Small intestine (tissue), 7 donors: ENCODE measurements at regions not wholly inside any gene's neighbourhood (a gene's known extent, or its start where the extent isn't known, plus 50 kb on each side); places are given as distances from the start of the nearest gene placed in this dataset.

Experiments
- DNase-seq, 2 donors: peaks; one replicate each; pipeline versions ENCODE4 v3.0.0 to v3.0.0-alpha.2; 2013
- FAIRE-seq: peaks from 2 replicates; lab custom pipeline; 2012; peaks lifted over from hg19 to GRCh38; lab: Jason Lieb, UNC
- H3K27ac ChIP-seq, 3 donors: one replicate each; pipeline ENCODE4 v1.5.1; 2013; ENCODE audit warnings: low read length in 2 of 3, mild to moderate bottlenecking in 2 of 3, control low read depth in 1 of 3, inconsistent platforms in 1 of 3, low read depth in 1 of 3, moderate library complexity in 1 of 3
- H3K27me3 ChIP-seq, 3 donors: one replicate each; pipeline ENCODE4 v1.6.1; 2013; ENCODE audit warnings: low read length in 3 of 3, inconsistent platforms in 1 of 3; ENCODE audit not compliant: control insufficient read depth in 3 of 3, insufficient read depth in 3 of 3
- H3K36me3 ChIP-seq, 3 donors: one replicate each; pipeline ENCODE4 v1.6.1; 2013; ENCODE audit warnings: low read length in 3 of 3, inconsistent platforms in 1 of 3, low read depth in 1 of 3, mild to moderate bottlenecking in 1 of 3, moderate library complexity in 1 of 3; ENCODE audit not compliant: control insufficient read depth in 3 of 3, insufficient read depth in 2 of 3
- H3K4me1 ChIP-seq, 3 donors: one replicate each; pipeline ENCODE4 v1.6.1; 2013; ENCODE audit warnings: low read length in 2 of 3, inconsistent platforms in 1 of 3, low read depth in 1 of 3, mild to moderate bottlenecking in 1 of 3, moderate library complexity in 1 of 3; ENCODE audit not compliant: control insufficient read depth in 3 of 3, insufficient read depth in 2 of 3
- H3K4me3 ChIP-seq, 3 donors: one replicate each; pipeline ENCODE4 v1.5.1; 2013; ENCODE audit warnings: low read length in 3 of 3, control low read depth in 1 of 3, inconsistent platforms in 1 of 3, low read depth in 1 of 3, mild to moderate bottlenecking in 1 of 3, moderate library complexity in 1 of 3
- H3K9me3 ChIP-seq, 2 donors: one replicate each; pipeline ENCODE4 v1.6.1; 2013; ENCODE audit warnings: low read depth in 1 of 2, low read length in 1 of 2; ENCODE audit not compliant: control insufficient read depth in 2 of 2, insufficient read depth in 1 of 2
- WGBS, 3 donors: extraction: QIAGEN DNeasy Blood & Tissue Kit; methylation state at CpG; one replicate each; pipeline ENCODE4 v1.1.7; 2013; 5-methylcytosine and 5-hydroxymethylcytosine counted together
- donor health status: healthy with polysubstance abuse.
- donor health status: control.
- donor health status: control.
- donor health status: Bipolar disorder and iron deficiency.
- donor health status: healthy.

GRCh38 chr11:29816359-29816758 lies 200.5 kb downstream of the KCNA4 start:
- FAIRE-seq, result no peak
- no peaks in the 10 kb centered on the region for H3K36me3 ChIP-seq
- DNase-seq, result no peak
- peaks cover 0 to 17% of the 10 kb centered on the region in 2 donors for H3K9me3 ChIP-seq
- no peaks in the 10 kb centered on the region for H3K4me1 ChIP-seq
- no peaks in the 10 kb centered on the region for H3K27me3 ChIP-seq
- H3K27ac ChIP-seq, result no peak overlapping the region
- WGBS, 3 donors, result 56 to 69% (median 68%) methylated on average over 2 of the region's 2 CpGs
- H3K4me3 ChIP-seq, result no peak overlapping the region

GRCh38 chr11:29809121-29809520 lies 207.7 kb downstream of the KCNA4 start:
- Histone ChIP-seq H3K27me3 (no peaks in the 10 kb centered on the region), H3K27ac (no peak overlapping the region), H3K9me3 (no peaks in the 10 kb centered on the region), H3K4me1 (no peaks in the 10 kb centered on the region), H3K4me3 (no peak overlapping the region), H3K36me3 (no peaks in the 10 kb centered on the region)
- no peak for DNase-seq
- no peak for FAIRE-seq
- WGBS, 3 donors, result 58 to 74% (median 59%) methylated on average over 3 of the region's 3 CpGs

GRCh38 chr11:29802522-29802921 lies 214.3 kb downstream of the KCNA4 start:
- Histone ChIP-seq H3K27me3 (no peaks in the 10 kb centered on the region), H3K27ac (no peak overlapping the region), H3K36me3 (no peaks in the 10 kb centered on the region), H3K4me3 (no peak overlapping the region), H3K4me1 (no peaks in the 10 kb centered on the region), H3K9me3 (no peaks in the 10 kb centered on the region)
- DNase-seq, result no peak
- no peak for FAIRE-seq

- FAIRE-seq, result no peak
- Histone ChIP-seq H3K4me3 (no peak overlapping the region), H3K27me3 (no peaks in the 10 kb centered on the region), H3K9me3 (no peaks in the 10 kb centered on the region), H3K4me1 (no peaks in the 10 kb centered on the region), H3K27ac (no peak overlapping the region), H3K36me3 (no peaks in the 10 kb centered on the region)
- WGBS, 3 donors, result 63 to 73% (median 63%) methylated on average over 1 of the region's 1 CpG
- DNase-seq, result no peak
Measured at GRCh38 chr11:29801561-29801960, 215.3 kb downstream of the KCNA4 start.

GRCh38 chr11:29786092-29786491 lies 230.7 kb downstream of the KCNA4 start:
- no peaks in the 10 kb centered on the region for H3K4me1 ChIP-seq

GRCh38 chr11:29783506-29783905 lies 233.3 kb downstream of the KCNA4 start:
- Histone ChIP-seq H3K9me3 (peaks cover 0 to 3% of the 10 kb centered on the region in 2 donors), H3K36me3 (no peaks in the 10 kb centered on the region), H3K4me1 (no peaks in the 10 kb centered on the region), H3K27ac (no peak overlapping the region), H3K4me3 (no peak overlapping the region), H3K27me3 (no peaks in the 10 kb centered on the region)
- WGBS, 3 donors, result 47 to 59% (median 56%) methylated on average over 1 of the region's 1 CpG
- no peak for DNase-seq
- no peak for FAIRE-seq

More at GRCh38 chr11:29786092-29786491, 230.7 kb downstream of the KCNA4 start:
- no peak overlapping the region for H3K27ac ChIP-seq
- H3K4me3 ChIP-seq, result no peak overlapping the region
- no peaks in the 10 kb centered on the region for H3K27me3 ChIP-seq
- no peak for DNase-seq
- no peaks in the 10 kb centered on the region for H3K9me3 ChIP-seq
- FAIRE-seq, result no peak
- no peaks in the 10 kb centered on the region for H3K36me3 ChIP-seq
- WGBS, 3 donors, result 90 to 96% (median 93%) methylated on average over 1 of the region's 1 CpG

GRCh38 chr11:29782447-29782846 lies 234.4 kb downstream of the KCNA4 start:
- Histone ChIP-seq H3K4me3 (no peak overlapping the region), H3K4me1 (no peaks in the 10 kb centered on the region), H3K9me3 (peaks cover 0 to 3% of the 10 kb centered on the region in 2 donors), H3K27ac (no peak overlapping the region), H3K36me3 (no peaks in the 10 kb centered on the region), H3K27me3 (no peaks in the 10 kb centered on the region)
- FAIRE-seq, result no peak
- no peak for DNase-seq
- 91 to 100% (median 95%) methylated on average over 1 of the region's 1 CpG for WGBS, 3 donors

- Histone ChIP-seq H3K4me3 (no peak overlapping the region), H3K27ac (no peak overlapping the region), H3K27me3 (no peaks in the 10 kb centered on the region), H3K36me3 (no peaks in the 10 kb centered on the region), H3K4me1 (no peaks in the 10 kb centered on the region), H3K9me3 (peaks cover 0 to 3% of the 10 kb centered on the region in 2 donors)
- FAIRE-seq (no peak), DNase-seq (no peak)
- WGBS, 3 donors, result 59 to 62% (median 62%) methylated on average over 1 of the region's 1 CpG
Measured at GRCh38 chr11:29781268-29781667, 235.6 kb downstream of the KCNA4 start.

GRCh38 chr11:29780756-29781155 lies 236.1 kb downstream of the KCNA4 start:
- Histone ChIP-seq H3K27ac (no peak overlapping the region), H3K4me3 (no peak overlapping the region), H3K4me1 (no peaks in the 10 kb centered on the region), H3K9me3 (peaks cover 0 to 3% of the 10 kb centered on the region in 2 donors), H3K36me3 (no peaks in the 10 kb centered on the region), H3K27me3 (no peaks in the 10 kb centered on the region)
- 77 to 87% (median 79%) methylated on average over 7 of the region's 7 CpGs for WGBS, 3 donors
- FAIRE-seq, result no peak
- DNase-seq, result no peak
